ENCODE measurements at regions not wholly inside any gene's neighbourhood (a gene's known extent, or its start where the extent isn't known, plus 50 kb on each side); places are given as distances from the start of the nearest gene placed in this dataset.
"Not testable (repeated sequence)": the region's sequence is repeated elsewhere in the genome, so short reads cannot be mapped to it uniquely, and the experiment has no call there.

DNA sequence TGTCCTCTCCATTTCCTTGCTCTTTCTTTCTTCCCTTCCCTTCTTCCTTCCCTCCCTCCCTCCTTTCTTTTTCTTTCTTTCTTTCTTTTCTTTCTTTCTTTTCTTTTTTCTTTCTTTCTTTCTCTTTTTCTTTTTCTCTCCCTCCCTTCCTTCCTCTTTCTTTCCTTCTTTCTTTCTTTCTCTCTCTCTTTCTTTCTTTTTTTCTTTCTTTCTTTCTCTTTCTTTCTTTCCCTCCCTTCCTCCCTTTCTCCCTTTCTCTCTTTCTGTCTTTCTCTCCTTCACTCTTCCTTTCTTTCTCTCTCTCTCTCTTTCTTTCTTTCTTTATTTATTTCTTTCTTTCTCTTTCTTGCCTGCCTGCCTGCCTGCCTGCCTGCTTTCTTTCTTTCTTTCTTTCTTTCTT, 326.8 kb upstream of the ONECUT1 start:
- TF ChIP-seq, protein P1, sequence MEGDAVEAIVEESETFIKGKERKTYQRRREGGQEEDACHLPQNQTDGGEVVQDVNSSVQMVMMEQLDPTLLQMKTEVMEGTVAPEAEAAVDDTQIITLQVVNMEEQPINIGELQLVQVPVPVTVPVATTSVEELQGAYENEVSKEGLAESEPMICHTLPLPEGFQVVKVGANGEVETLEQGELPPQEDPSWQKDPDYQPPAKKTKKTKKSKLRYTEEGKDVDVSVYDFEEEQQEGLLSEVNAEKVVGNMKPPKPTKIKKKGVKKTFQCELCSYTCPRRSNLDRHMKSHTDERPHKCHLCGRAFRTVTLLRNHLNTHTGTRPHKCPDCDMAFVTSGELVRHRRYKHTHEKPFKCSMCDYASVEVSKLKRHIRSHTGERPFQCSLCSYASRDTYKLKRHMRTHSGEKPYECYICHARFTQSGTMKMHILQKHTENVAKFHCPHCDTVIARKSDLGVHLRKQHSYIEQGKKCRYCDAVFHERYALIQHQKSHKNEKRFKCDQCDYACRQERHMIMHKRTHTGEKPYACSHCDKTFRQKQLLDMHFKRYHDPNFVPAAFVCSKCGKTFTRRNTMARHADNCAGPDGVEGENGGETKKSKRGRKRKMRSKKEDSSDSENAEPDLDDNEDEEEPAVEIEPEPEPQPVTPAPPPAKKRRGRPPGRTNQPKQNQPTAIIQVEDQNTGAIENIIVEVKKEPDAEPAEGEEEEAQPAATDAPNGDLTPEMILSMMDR (IDR thresholded peaks at IDR 0.05) = not testable (repeated sequence)
- not testable (repeated sequence) for TF ChIP-seq POLR2A (IDR thresholded peaks at IDR 0.05)
